ENCODE measurements at regions not wholly inside any gene's neighbourhood (a gene's known extent, or its start where the extent isn't known, plus 50 kb on each side); places are given as distances from the start of the nearest gene placed in this dataset.

DNA sequence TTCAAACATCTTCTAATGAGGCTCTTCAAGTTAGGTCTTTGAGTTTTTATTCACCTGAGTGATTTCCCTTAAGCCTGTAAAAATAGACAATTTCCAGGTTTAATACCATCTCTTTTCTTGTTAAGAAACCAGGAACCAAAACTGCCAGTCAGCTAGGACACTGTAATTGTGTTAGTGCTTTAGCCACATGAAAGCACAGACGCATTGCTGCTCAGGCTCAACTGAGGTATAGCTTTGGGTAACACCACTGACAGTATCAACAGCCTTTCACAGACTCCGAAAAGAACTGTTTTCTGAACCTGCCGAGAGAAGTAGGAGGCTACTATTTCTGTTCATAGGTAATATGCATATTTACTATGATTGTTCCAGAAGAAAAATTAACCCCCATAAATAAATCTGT lies 768.7 kb downstream of the ETS1 start:
- no peaks in the 10 kb centered on the region for H4K20me1 ChIP-seq (ENCODE audit: insufficient read depth, low read length)
- H3K56ac ChIP-seq (ENCODE audit: extremely low read depth, insufficient read depth, low read length): no peak overlapping the region
- H3K4ac ChIP-seq (ENCODE audit: low read depth, low read length): no peak overlapping the region
- H4K91ac ChIP-seq (ENCODE audit: insufficient read depth, low read depth, low read length): no peak overlapping the region
- no peaks in the 10 kb centered on the region for H3K79me1 ChIP-seq (ENCODE audit: low read depth in 1 of 2, low read length in 2 of 2)
- H3K4me1 ChIP-seq (ENCODE audit: control insufficient read depth, insufficient read depth, low read length): no peaks in the 10 kb centered on the region
- ATAC-seq (ENCODE audit: low read depth): no peak
- no peak overlapping the region for H4K8ac ChIP-seq (ENCODE audit: low read depth in 2 of 2, low read length in 2 of 2)
- intact Hi-C loops (cut with micrococcal nuclease) (no loop called here), in situ Hi-C loops (cut with MboI; ENCODE audit: low sequenced_read_pairs) (no loop called here), dilution Hi-C loops (cut with HindIII; ENCODE audit: low sequenced_read_pairs, unreplicated experiment) (no loop called here)
- H2BK5ac ChIP-seq (ENCODE audit: low read depth, low read length, poor library complexity, severe bottlenecking): no peak overlapping the region
- CTCF ChIA-PET: interaction anchor here (1.1 kb wide), 1 partner anchor 25 kb away, joined by 3 read pairs; no protein-coding TSS in a partner anchor
- no peaks in the 10 kb centered on the region for H3K36me3 ChIP-seq (ENCODE audit: control insufficient read depth, insufficient read depth, low read length)
- no peak overlapping the region for H2BK120ac ChIP-seq (ENCODE audit: low read depth, low read length)
- H3K4me3 ChIP-seq (ENCODE audit: insufficient read depth, low read depth, low read length): no peak overlapping the region
- H3K18ac ChIP-seq (ENCODE audit: low read depth, low read length): no peak overlapping the region
- no peaks in the 10 kb centered on the region for H3K27me3 ChIP-seq (ENCODE audit: control insufficient read depth, insufficient read depth, low read length)
- POLR2A ChIA-PET (ENCODE audit: unreplicated experiment): no interaction called here
- no peak overlapping the region for H4K5ac ChIP-seq (ENCODE audit: low read depth, low read length)
- no peak overlapping the region for H3K14ac ChIP-seq (replicated peaks; ENCODE audit: low read depth, low read length)
- H2AFZ ChIP-seq (replicated peaks; ENCODE audit: low read length, poor library complexity): no peak overlapping the region
- H2AK5ac ChIP-seq (ENCODE audit: low read depth, low read length): no peak overlapping the region
- no peak overlapping the region for H2BK20ac ChIP-seq (ENCODE audit: low read depth, low read length)
- H3K9ac ChIP-seq (ENCODE audit: low read depth, low read length): no peak overlapping the region
- H3K9me3 ChIP-seq (ENCODE audit: control insufficient read depth, insufficient read depth, low read length): no peaks in the 10 kb centered on the region
- H2AK9ac ChIP-seq (replicated peaks; ENCODE audit: low read depth, low read length, poor library complexity): no peak overlapping the region
- H2BK15ac ChIP-seq (ENCODE audit: low read depth, low read length): no peak overlapping the region
- DNase-seq: no peak
- H3K4me2 ChIP-seq (ENCODE audit: low read depth, low read length): no peak overlapping the region
- no TSS peak for BruUV-seq (replicated peaks)
- H3K9me1 ChIP-seq (ENCODE audit: insufficient read depth, low read length): no peaks in the 10 kb centered on the region
- no CpG with 5 or more reads among the region's 3 CpGs for WGBS, 2 experiments (ENCODE audit: extremely low coverage in 2 of 2, insufficient read length in 1 of 2)
- no peak overlapping the region for H3K23ac ChIP-seq (ENCODE audit: low read depth, low read length)
- no peak for TF ChIP-seq MXI1 (IDR thresholded peaks at IDR 0.05; ENCODE audit: borderline replicate concordance, low read depth, low read length)
- TF ChIP-seq RFX5 (IDR thresholded peaks at IDR 0.05; ENCODE audit: low read depth, low read length): no peak
- TF ChIP-seq, protein P1, sequence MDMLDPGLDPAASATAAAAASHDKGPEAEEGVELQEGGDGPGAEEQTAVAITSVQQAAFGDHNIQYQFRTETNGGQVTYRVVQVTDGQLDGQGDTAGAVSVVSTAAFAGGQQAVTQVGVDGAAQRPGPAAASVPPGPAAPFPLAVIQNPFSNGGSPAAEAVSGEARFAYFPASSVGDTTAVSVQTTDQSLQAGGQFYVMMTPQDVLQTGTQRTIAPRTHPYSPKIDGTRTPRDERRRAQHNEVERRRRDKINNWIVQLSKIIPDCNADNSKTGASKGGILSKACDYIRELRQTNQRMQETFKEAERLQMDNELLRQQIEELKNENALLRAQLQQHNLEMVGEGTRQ (IDR thresholded peaks at IDR 0.05; ENCODE audit: low read depth, low read length): no peak
- TF ChIP-seq, protein P2, sequence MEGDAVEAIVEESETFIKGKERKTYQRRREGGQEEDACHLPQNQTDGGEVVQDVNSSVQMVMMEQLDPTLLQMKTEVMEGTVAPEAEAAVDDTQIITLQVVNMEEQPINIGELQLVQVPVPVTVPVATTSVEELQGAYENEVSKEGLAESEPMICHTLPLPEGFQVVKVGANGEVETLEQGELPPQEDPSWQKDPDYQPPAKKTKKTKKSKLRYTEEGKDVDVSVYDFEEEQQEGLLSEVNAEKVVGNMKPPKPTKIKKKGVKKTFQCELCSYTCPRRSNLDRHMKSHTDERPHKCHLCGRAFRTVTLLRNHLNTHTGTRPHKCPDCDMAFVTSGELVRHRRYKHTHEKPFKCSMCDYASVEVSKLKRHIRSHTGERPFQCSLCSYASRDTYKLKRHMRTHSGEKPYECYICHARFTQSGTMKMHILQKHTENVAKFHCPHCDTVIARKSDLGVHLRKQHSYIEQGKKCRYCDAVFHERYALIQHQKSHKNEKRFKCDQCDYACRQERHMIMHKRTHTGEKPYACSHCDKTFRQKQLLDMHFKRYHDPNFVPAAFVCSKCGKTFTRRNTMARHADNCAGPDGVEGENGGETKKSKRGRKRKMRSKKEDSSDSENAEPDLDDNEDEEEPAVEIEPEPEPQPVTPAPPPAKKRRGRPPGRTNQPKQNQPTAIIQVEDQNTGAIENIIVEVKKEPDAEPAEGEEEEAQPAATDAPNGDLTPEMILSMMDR (conservative IDR thresholded peaks at IDR 0.05; ENCODE audit: low read depth, low read length): no peak
- no peak for TF ChIP-seq CHD1 (IDR thresholded peaks at IDR 0.05; ENCODE audit: low read depth, low read length)
- no peak for TF ChIP-seq MAZ (IDR thresholded peaks at IDR 0.05; ENCODE audit: borderline replicate concordance, low read depth, low read length)
- TF ChIP-seq MAFK (IDR thresholded peaks at IDR 0.05; ENCODE audit: low read depth, low read length): no peak
- TF ChIP-seq, protein P3, sequence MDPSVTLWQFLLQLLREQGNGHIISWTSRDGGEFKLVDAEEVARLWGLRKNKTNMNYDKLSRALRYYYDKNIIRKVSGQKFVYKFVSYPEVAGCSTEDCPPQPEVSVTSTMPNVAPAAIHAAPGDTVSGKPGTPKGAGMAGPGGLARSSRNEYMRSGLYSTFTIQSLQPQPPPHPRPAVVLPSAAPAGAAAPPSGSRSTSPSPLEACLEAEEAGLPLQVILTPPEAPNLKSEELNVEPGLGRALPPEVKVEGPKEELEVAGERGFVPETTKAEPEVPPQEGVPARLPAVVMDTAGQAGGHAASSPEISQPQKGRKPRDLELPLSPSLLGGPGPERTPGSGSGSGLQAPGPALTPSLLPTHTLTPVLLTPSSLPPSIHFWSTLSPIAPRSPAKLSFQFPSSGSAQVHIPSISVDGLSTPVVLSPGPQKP (IDR thresholded peaks at IDR 0.05; ENCODE audit: borderline replicate concordance, low read depth, low read length): no peak
- TF ChIP-seq SMC3 (IDR thresholded peaks at IDR 0.05; ENCODE audit: low read depth, low read length): no peak
- no peak for TF ChIP-seq FOS (IDR thresholded peaks at IDR 0.05; ENCODE audit: low read depth, low read length)
- TF ChIP-seq NFE2L2 (IDR thresholded peaks at IDR 0.05; ENCODE audit: low read depth, low read length): no peak
- no peak for TF ChIP-seq RCOR1 (IDR thresholded peaks at IDR 0.05; ENCODE audit: insufficient replicate concordance, low read length)
- no peak for TF ChIP-seq BHLHE40 (IDR thresholded peaks at IDR 0.05; ENCODE audit: low read depth, low read length)
- no peak for TF ChIP-seq POLR2A (IDR thresholded peaks at IDR 0.05; ENCODE audit: low read depth, low read length)
- TF ChIP-seq RAD21 (IDR thresholded peaks at IDR 0.05; ENCODE audit: low read length): no peak
- TF ChIP-seq CEBPB (IDR thresholded peaks at IDR 0.05; ENCODE audit: low read depth, low read length): no peak
- no peak overlapping the region for H3K27ac ChIP-seq (ENCODE audit: insufficient read depth, low read length)
